ENCODE measurements at regions not wholly inside any gene's neighbourhood (a gene's known extent, or its start where the extent isn't known, plus 50 kb on each side); places are given as distances from the start of the nearest gene placed in this dataset.

- Mint-ChIP-seq H3K4me3 (no peak overlapping the region), H3K9me3 (no peaks in the 10 kb centered on the region), H3K27ac (no peak overlapping the region), H3K27me3 (ENCODE audit: low read depth) (peaks cover 4% of the 10 kb centered on the region), H3K4me1 (no peaks in the 10 kb centered on the region), H3K36me3 (ENCODE audit: low read depth) (no peaks in the 10 kb centered on the region)
- TF ChIP-seq CTCF (IDR thresholded peaks at IDR 0.05; ENCODE audit: unreplicated experiment in 3 of 3), result no peak
Measured at GRCh38 chr4:107215222-107215621, 179.1 kb upstream of the DKK2 start.

- TF ChIP-seq CTCF (IDR thresholded peaks at IDR 0.05; ENCODE audit: unreplicated experiment in 3 of 3), result no peak
- H3K36me3 Mint-ChIP-seq (ENCODE audit: low read depth), result no peaks in the 10 kb centered on the region
- H3K27ac Mint-ChIP-seq, result no peak overlapping the region
- no peaks in the 10 kb centered on the region for H3K9me3 Mint-ChIP-seq
- H3K4me1 Mint-ChIP-seq, result no peaks in the 10 kb centered on the region
- H3K4me3 Mint-ChIP-seq, result no peak overlapping the region
- peaks cover 4% of the 10 kb centered on the region for H3K27me3 Mint-ChIP-seq (ENCODE audit: low read depth)
Measured at GRCh38 chr4:107213880-107214279, 177.8 kb upstream of the DKK2 start.

GRCh38 chr4:107213410-107213809 lies 177.3 kb upstream of the DKK2 start:
- no peaks in the 10 kb centered on the region for H3K4me1 Mint-ChIP-seq
- H3K27ac Mint-ChIP-seq, result no peak overlapping the region
- no peak overlapping the region for H3K4me3 Mint-ChIP-seq
- H3K27me3 Mint-ChIP-seq (ENCODE audit: low read depth), result peaks cover 4% of the 10 kb centered on the region
- H3K9me3 Mint-ChIP-seq, result no peaks in the 10 kb centered on the region
- TF ChIP-seq CTCF (IDR thresholded peaks at IDR 0.05; ENCODE audit: unreplicated experiment in 3 of 3), result no peak
- no peaks in the 10 kb centered on the region for H3K36me3 Mint-ChIP-seq (ENCODE audit: low read depth)

- no peak for TF ChIP-seq CTCF (IDR thresholded peaks at IDR 0.05; ENCODE audit: unreplicated experiment in 3 of 3)
- H3K4me3 Mint-ChIP-seq, result no peak overlapping the region
- no peaks in the 10 kb centered on the region for H3K4me1 Mint-ChIP-seq
- H3K9me3 Mint-ChIP-seq, result no peaks in the 10 kb centered on the region
- no peaks in the 10 kb centered on the region for H3K36me3 Mint-ChIP-seq (ENCODE audit: low read depth)
- H3K27me3 Mint-ChIP-seq (ENCODE audit: low read depth), result peaks cover 4% of the 10 kb centered on the region
- no peak overlapping the region for H3K27ac Mint-ChIP-seq
Measured at GRCh38 chr4:107212565-107212964, 176.5 kb upstream of the DKK2 start.

GRCh38 chr4:107210450-107211239 lies 174.5 kb upstream of the DKK2 start:
- H3K4me1 Mint-ChIP-seq, result no peaks in the 10 kb centered on the region
- H3K36me3 Mint-ChIP-seq (ENCODE audit: low read depth), result no peaks in the 10 kb centered on the region
- H3K4me3 Mint-ChIP-seq, result peak overlapping the region in 2 of 3 experiments; percentile 38 to 44
- no peak for TF ChIP-seq CTCF (IDR thresholded peaks at IDR 0.05; ENCODE audit: unreplicated experiment in 3 of 3)
- no peaks in the 10 kb centered on the region for H3K27me3 Mint-ChIP-seq (ENCODE audit: low read depth)
- no peaks in the 10 kb centered on the region for H3K9me3 Mint-ChIP-seq
- H3K27ac Mint-ChIP-seq, result no peak overlapping the region

GRCh38 chr4:107203733-107204132 lies 167.6 kb upstream of the DKK2 start:
- Mint-ChIP-seq H3K27ac (no peak overlapping the region), H3K4me3 (no peak overlapping the region), H3K4me1 (no peaks in the 10 kb centered on the region), H3K9me3 (no peaks in the 10 kb centered on the region), H3K27me3 (ENCODE audit: low read depth) (no peaks in the 10 kb centered on the region), H3K36me3 (ENCODE audit: low read depth) (no peaks in the 10 kb centered on the region)
- TF ChIP-seq CTCF (IDR thresholded peaks at IDR 0.05; ENCODE audit: unreplicated experiment in 3 of 3), result no peak
